ENCODE measurements at regions not wholly inside any gene's neighbourhood (a gene's known extent, or its start where the extent isn't known, plus 50 kb on each side); places are given as distances from the start of the nearest gene placed in this dataset.

GRCh38 chrX:15170927-15171326 is 99.0 kb downstream of the ASB9 start:
- WGBS (ENCODE audit: low lambda C conversion rate, missing lambda C conversion rate) = 32% methylated on average over 2 of the region's 2 CpGs

DNA sequence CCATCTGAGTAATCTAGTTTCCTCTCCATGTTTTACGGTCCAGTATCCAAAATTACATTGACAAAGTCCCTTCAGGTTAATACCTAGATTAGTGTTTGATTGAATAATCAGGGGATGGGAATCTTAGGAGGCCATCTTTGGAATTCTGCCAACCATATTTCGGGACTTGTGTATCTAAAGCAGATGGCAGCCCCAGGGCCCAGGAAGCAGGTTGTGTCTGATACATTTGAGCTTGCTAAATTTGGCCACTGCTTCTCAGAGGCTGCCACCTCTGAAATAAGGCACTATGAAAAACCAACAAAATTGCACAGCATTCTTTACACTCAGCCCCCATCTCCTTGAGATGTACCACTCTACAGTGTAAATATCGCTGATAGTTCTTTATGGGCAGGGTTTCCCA is 102.1 kb downstream of the ASB9 start:
- H3K36me3 ChIP-seq (replicated peaks; ENCODE audit: insufficient read depth, low read depth) = no peaks in the 10 kb centered on the region
- no peak overlapping the region for H3K27ac ChIP-seq
- no peaks in the 10 kb centered on the region for H3K9me3 ChIP-seq (ENCODE audit: low read depth)
- H4K20me1 ChIP-seq (ENCODE audit: insufficient read depth, poor library complexity, severe bottlenecking) = no peaks in the 10 kb centered on the region
- no peak overlapping the region for H3K4me2 ChIP-seq
- WGBS (ENCODE audit: low lambda C conversion rate, missing lambda C conversion rate) = 54% methylated on average over 3 of the region's 3 CpGs
- H3K79me2 ChIP-seq = no peaks in the 10 kb centered on the region
- H2AFZ ChIP-seq = no peak overlapping the region
- TF ChIP-seq EZH2 (IDR thresholded peaks at IDR 0.05; ENCODE audit: borderline replicate concordance) (no peak), EZH2phosphoT487 (IDR thresholded peaks at IDR 0.05; ENCODE audit: low read depth, severe bottlenecking, unreplicated experiment) (no peak)
- no peak for DNase-seq (ENCODE audit: low spot score)
- H3K4me1 ChIP-seq (ENCODE audit: insufficient read depth) = no peaks in the 10 kb centered on the region
- no peaks in the 10 kb centered on the region for H3K27me3 ChIP-seq
- H3K4me3 ChIP-seq = no peak overlapping the region
- H3K9me2 ChIP-seq (replicated peaks; ENCODE audit: insufficient read depth) = no peaks in the 10 kb centered on the region

More at GRCh38 chrX:15170927-15171326, 99.0 kb downstream of the ASB9 start:
- Histone ChIP-seq H3K9me2 (replicated peaks; ENCODE audit: insufficient read depth) (no peaks in the 10 kb centered on the region), H4K20me1 (ENCODE audit: insufficient read depth, poor library complexity, severe bottlenecking) (no peaks in the 10 kb centered on the region), H3K36me3 (replicated peaks; ENCODE audit: insufficient read depth, low read depth) (no peaks in the 10 kb centered on the region), H3K79me2 (no peaks in the 10 kb centered on the region), H3K4me2 (no peak overlapping the region), H3K9me3 (ENCODE audit: low read depth) (no peaks in the 10 kb centered on the region), H2AFZ (no peak overlapping the region), H3K27ac (no peak overlapping the region), H3K27me3 (no peaks in the 10 kb centered on the region), H3K4me3 (no peak overlapping the region), H3K4me1 (ENCODE audit: insufficient read depth) (no peaks in the 10 kb centered on the region)
- DNase-seq (ENCODE audit: low spot score) = no peak
- TF ChIP-seq EZH2phosphoT487 (IDR thresholded peaks at IDR 0.05; ENCODE audit: low read depth, severe bottlenecking, unreplicated experiment) (no peak), EZH2 (IDR thresholded peaks at IDR 0.05; ENCODE audit: borderline replicate concordance) (no peak)
- TF ChIP-seq, protein P1, sequence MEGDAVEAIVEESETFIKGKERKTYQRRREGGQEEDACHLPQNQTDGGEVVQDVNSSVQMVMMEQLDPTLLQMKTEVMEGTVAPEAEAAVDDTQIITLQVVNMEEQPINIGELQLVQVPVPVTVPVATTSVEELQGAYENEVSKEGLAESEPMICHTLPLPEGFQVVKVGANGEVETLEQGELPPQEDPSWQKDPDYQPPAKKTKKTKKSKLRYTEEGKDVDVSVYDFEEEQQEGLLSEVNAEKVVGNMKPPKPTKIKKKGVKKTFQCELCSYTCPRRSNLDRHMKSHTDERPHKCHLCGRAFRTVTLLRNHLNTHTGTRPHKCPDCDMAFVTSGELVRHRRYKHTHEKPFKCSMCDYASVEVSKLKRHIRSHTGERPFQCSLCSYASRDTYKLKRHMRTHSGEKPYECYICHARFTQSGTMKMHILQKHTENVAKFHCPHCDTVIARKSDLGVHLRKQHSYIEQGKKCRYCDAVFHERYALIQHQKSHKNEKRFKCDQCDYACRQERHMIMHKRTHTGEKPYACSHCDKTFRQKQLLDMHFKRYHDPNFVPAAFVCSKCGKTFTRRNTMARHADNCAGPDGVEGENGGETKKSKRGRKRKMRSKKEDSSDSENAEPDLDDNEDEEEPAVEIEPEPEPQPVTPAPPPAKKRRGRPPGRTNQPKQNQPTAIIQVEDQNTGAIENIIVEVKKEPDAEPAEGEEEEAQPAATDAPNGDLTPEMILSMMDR (IDR thresholded peaks at IDR 0.05; ENCODE audit: poor library complexity) = no peak

DNA sequence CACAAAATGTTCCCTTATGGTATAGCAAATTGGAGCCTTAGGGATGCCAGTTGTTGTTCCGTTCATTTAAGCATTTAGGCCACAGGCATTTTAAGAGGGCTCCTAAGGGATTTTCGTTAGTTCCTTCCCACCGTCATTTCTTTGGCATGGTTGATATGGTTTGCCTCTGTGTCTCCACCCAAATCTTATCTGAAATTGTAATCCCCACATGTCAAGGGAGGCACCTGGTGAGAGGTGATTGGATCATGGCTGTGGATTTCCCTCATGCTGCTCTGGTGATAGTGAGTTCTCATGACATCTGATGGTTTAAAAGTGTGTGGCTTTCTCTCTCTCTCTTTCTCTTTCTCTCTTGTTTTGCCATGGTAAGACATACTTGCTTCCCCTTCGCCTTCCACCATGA is 104.1 kb downstream of the ASB9 start:
- H3K79me2 ChIP-seq = no peaks in the 10 kb centered on the region
- no peak overlapping the region for H3K27ac ChIP-seq
- no peaks in the 10 kb centered on the region for H4K20me1 ChIP-seq (ENCODE audit: insufficient read depth, poor library complexity, severe bottlenecking)
- DNase-seq (ENCODE audit: low spot score) = no peak
- H3K4me2 ChIP-seq = no peak overlapping the region
- 59% methylated on average over 4 of the region's 4 CpGs for WGBS (ENCODE audit: low lambda C conversion rate, missing lambda C conversion rate)
- no peak for TF ChIP-seq EZH2phosphoT487 (IDR thresholded peaks at IDR 0.05; ENCODE audit: low read depth, severe bottlenecking, unreplicated experiment)
- TF ChIP-seq, protein P1 (IDR thresholded peaks at IDR 0.05; ENCODE audit: poor library complexity) = no peak
- TF ChIP-seq EZH2 (IDR thresholded peaks at IDR 0.05; ENCODE audit: borderline replicate concordance) = no peak
- H3K9me2 ChIP-seq (replicated peaks; ENCODE audit: insufficient read depth) = no peaks in the 10 kb centered on the region
- H3K4me1 ChIP-seq (ENCODE audit: insufficient read depth) = no peaks in the 10 kb centered on the region
- H3K27me3 ChIP-seq = no peaks in the 10 kb centered on the region
- H3K4me3 ChIP-seq = no peak overlapping the region
- no peak overlapping the region for H2AFZ ChIP-seq
- H3K36me3 ChIP-seq (replicated peaks; ENCODE audit: insufficient read depth, low read depth) = no peaks in the 10 kb centered on the region
- no peaks in the 10 kb centered on the region for H3K9me3 ChIP-seq (ENCODE audit: low read depth)

DNA sequence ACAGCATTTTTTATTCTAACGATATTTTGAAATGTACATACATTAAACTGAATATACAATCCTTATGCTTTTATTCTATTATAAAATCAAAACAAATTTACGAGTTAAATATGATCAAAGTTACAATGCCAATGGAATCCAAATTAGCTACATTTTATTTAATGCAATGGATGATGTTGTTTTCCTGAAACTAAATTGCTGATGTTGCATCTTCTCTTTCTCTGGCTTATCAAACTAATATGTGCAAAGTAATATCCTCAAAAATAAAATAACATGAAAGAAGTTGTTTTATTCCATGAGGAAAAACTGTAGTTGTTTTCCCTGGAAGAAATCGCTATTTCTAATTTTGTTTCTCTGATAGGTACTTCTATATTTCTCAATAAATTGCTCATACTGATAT is 106.8 kb downstream of the ASB9 start:
- Histone ChIP-seq H3K4me3 (no peak overlapping the region), H3K4me2 (no peak overlapping the region), H2AFZ (no peak overlapping the region), H3K79me2 (no peaks in the 10 kb centered on the region), H3K27me3 (no peaks in the 10 kb centered on the region), H3K36me3 (replicated peaks; ENCODE audit: insufficient read depth, low read depth) (no peaks in the 10 kb centered on the region), H3K9me2 (replicated peaks; ENCODE audit: insufficient read depth) (no peaks in the 10 kb centered on the region), H3K4me1 (ENCODE audit: insufficient read depth) (no peaks in the 10 kb centered on the region), H3K9me3 (ENCODE audit: low read depth) (no peaks in the 10 kb centered on the region), H4K20me1 (ENCODE audit: insufficient read depth, poor library complexity, severe bottlenecking) (no peaks in the 10 kb centered on the region), H3K27ac (no peak overlapping the region)
- WGBS (ENCODE audit: low lambda C conversion rate, missing lambda C conversion rate) = 63% methylated on average over 3 of the region's 3 CpGs
- no peak for DNase-seq (ENCODE audit: low spot score)
- TF ChIP-seq EZH2phosphoT487 (IDR thresholded peaks at IDR 0.05; ENCODE audit: low read depth, severe bottlenecking, unreplicated experiment) (no peak), EZH2 (IDR thresholded peaks at IDR 0.05; ENCODE audit: borderline replicate concordance) (no peak)
- TF ChIP-seq, protein P1 (IDR thresholded peaks at IDR 0.05; ENCODE audit: poor library complexity) = no peak
